HEK293 (cell line): ENCODE measurements at regions not wholly inside any gene's neighbourhood (a gene's known extent, or its start where the extent isn't known, plus 50 kb on each side); places are given as distances from the start of the nearest gene placed in this dataset.
"Not testable (repeated sequence)": the region's sequence is repeated elsewhere in the genome, so short reads cannot be mapped to it uniquely, and the experiment has no call there.

Source experiments
- ATF2 ChIP-seq: fragments of 450-650 bp; formaldehyde crosslinking; IDR thresholded peaks from 2 replicates; pipeline ENCODE4 v1.5.1; 2016; ENCODE audit warnings: missing biosample characterization, missing genetic modification characterization, low read depth
- PATZ1 ChIP-seq: fragments of 450-650 bp; formaldehyde crosslinking; IDR thresholded peaks from 2 replicates; pipeline ENCODE4 v1.5.1; 2016; ENCODE audit warnings: missing biosample characterization, missing genetic modification characterization
- SP7 ChIP-seq: fragments of 450-650 bp; formaldehyde crosslinking; IDR thresholded peaks from 2 replicates; pipeline ENCODE4 v1.5.1; 2016; ENCODE audit warnings: missing biosample characterization, missing genetic modification characterization
- ZNF416 ChIP-seq: fragments of 450-650 bp; formaldehyde crosslinking; IDR thresholded peaks from 2 replicates; pipeline ENCODE4 v1.5.1; 2016; ENCODE audit warnings: missing biosample characterization, missing genetic modification characterization

GRCh38 chr21:9037588-9038544 lies 1483.5 kb upstream of the TPTE start:
- TF ChIP-seq SP7, ATF2, PATZ1, ZNF416 (tag by site-specific recombination): not testable (repeated sequence)
